Mammary epithelial cell (primary cell): ENCODE measurements at regions not wholly inside any gene's neighbourhood (a gene's known extent, or its start where the extent isn't known, plus 50 kb on each side); places are given as distances from the start of the nearest gene placed in this dataset.

Experiments used
- EZH2 ChIP-seq: IDR thresholded peaks from 2 replicates; pipeline ENCODE4 v1.6.1; 2012; ENCODE audit warnings: low read length, inconsistent platforms, borderline replicate concordance
- TF ChIP-seq, protein P1 (sequence below), 2 donors: IDR thresholded peaks in 1 of 2; conservative IDR thresholded peaks in 1 of 2; 2 replicates each; pipeline ENCODE4 v1.5.1; 2011 to 2012; ENCODE audit warnings: inconsistent platforms in 2 of 2, low read length in 2 of 2, mild to moderate bottlenecking in 2 of 2, control low read depth in 1 of 2, low read depth in 1 of 2; ENCODE audit not compliant: insufficient read depth in 1 of 2; ENCODE audit errors: extremely low read depth in 1 of 2

DNA sequence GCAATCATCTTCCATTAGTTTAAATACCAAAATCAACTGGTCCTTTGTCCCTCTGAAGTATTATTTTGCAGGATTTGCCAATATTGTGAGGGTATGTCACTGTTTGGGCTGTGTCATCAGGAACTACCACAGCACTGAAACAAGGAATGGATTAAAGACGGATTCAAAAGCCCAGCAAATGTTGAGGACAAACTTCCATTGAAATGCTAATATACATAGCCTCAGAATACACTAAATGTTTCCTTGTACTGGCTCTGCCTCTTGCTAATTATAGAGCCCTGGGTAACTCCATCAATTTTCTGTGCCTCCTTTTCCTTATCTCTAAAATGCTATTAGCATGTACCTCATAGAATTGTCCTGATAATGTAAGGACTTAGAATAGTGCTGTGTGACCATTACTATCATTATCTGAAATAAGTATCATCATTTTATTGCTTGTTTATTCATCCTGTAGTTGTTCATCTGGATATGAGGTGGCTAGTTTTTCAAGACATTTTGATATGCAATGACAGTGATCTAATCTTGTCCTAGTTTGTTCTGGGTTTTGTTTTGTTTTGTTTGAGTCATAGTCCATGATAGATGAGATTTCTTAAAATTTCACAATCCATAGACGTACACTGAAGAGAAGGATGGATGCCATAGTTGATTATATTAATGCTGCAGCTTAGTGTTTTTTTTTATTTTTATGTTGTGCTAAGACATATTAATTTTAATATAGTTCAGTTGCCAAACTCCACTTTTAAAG lies 333.4 kb upstream of the KCNH7 start:
- TF ChIP-seq, protein P1, sequence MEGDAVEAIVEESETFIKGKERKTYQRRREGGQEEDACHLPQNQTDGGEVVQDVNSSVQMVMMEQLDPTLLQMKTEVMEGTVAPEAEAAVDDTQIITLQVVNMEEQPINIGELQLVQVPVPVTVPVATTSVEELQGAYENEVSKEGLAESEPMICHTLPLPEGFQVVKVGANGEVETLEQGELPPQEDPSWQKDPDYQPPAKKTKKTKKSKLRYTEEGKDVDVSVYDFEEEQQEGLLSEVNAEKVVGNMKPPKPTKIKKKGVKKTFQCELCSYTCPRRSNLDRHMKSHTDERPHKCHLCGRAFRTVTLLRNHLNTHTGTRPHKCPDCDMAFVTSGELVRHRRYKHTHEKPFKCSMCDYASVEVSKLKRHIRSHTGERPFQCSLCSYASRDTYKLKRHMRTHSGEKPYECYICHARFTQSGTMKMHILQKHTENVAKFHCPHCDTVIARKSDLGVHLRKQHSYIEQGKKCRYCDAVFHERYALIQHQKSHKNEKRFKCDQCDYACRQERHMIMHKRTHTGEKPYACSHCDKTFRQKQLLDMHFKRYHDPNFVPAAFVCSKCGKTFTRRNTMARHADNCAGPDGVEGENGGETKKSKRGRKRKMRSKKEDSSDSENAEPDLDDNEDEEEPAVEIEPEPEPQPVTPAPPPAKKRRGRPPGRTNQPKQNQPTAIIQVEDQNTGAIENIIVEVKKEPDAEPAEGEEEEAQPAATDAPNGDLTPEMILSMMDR (conservative IDR thresholded peaks at IDR 0.05 in 1 of 2, IDR thresholded peaks at IDR 0.05 in 1 of 2; ENCODE audit: extremely low read depth in 1 of 2, insufficient read depth in 1 of 2, low read depth in 1 of 2, low read length in 2 of 2): no peak
- TF ChIP-seq EZH2: no peak
